SU-DHL-6 (cell line): ENCODE measurements at regions not wholly inside any gene's neighbourhood (a gene's known extent, or its start where the extent isn't known, plus 50 kb on each side); places are given as distances from the start of the nearest gene placed in this dataset.
"Not testable (repeated sequence)": the region's sequence is repeated elsewhere in the genome, so short reads cannot be mapped to it uniquely, and the experiment has no call there.

Experiments used
- H2AFZ ChIP-seq: fragments of 200-600 bp; sonication (generic); 2 replicates; pipeline ENCODE4 v1.6.1; 2014; ENCODE audit warnings: low read depth, mild to moderate bottlenecking, moderate library complexity, mixed read lengths, antibody characterized with exemption, low read length; ENCODE audit not compliant: severe bottlenecking
- H3F3A ChIP-seq: fragments of 200-600 bp; shearing (Covaris generic); 2 replicates; pipeline ENCODE4 v1.6.0; 2016; ENCODE audit warnings: antibody characterized with exemption, mild to moderate bottlenecking; ENCODE audit not compliant: insufficient read depth
- H3K27ac ChIP-seq: fragments of 200-600 bp; sonication (generic); 2 replicates; pipeline ENCODE4 v1.5.1; 2016; ENCODE audit warnings: low read depth, mild to moderate bottlenecking, low read length, moderate library complexity, mixed read lengths
- H3K27me3 ChIP-seq: fragments of 200-600 bp; sonication (generic), shearing (Covaris generic); 2 replicates; pipeline ENCODE4 v1.6.0; 2014; ENCODE audit warnings: mild to moderate bottlenecking, low read length
- H3K36me3 ChIP-seq: fragments of 200-600 bp; sonication (generic); 2 replicates; pipeline ENCODE4 v1.6.1; 2014; ENCODE audit warnings: mild to moderate bottlenecking, low read length, mixed read lengths
- H3K4me2 ChIP-seq: fragments of 300-600, 200-600 bp; shearing (Covaris generic), sonication (generic); 2 replicates; pipeline ENCODE4 v1.6.0; 2014; ENCODE audit warnings: low read length, low read depth, mild to moderate bottlenecking; ENCODE audit not compliant: poor library complexity, severe bottlenecking
- H3K4me3 ChIP-seq: fragments of 200-600 bp; sonication (generic); 2 replicates; pipeline ENCODE4 v1.5.1; 2014; ENCODE audit warnings: antibody characterized with exemption, low read length, mild to moderate bottlenecking, mixed read lengths; ENCODE audit not compliant: insufficient read depth, poor library complexity, severe bottlenecking
- H3K79me2 ChIP-seq: fragments of 200-600 bp; sonication (generic); 2 replicates; pipeline ENCODE4 v1.6.1; 2014; ENCODE audit warnings: mild to moderate bottlenecking, low read length, moderate library complexity; ENCODE audit not compliant: insufficient read depth
- H3K9ac ChIP-seq: fragments of 200-600 bp; sonication (generic); 2 replicates; pipeline ENCODE4 v1.7.0; 2014; ENCODE audit warnings: mild to moderate bottlenecking, low read length
- H3K9me2 ChIP-seq: fragments of 200-600 bp; sonication (generic); replicated peaks from 2 replicates; pipeline ENCODE4 v1.6.1; 2014; ENCODE audit warnings: low read length; ENCODE audit not compliant: insufficient read depth
- H3K9me3 ChIP-seq: fragments of 200-600 bp; sonication (generic); 2 replicates; pipeline ENCODE4 v1.6.1; 2014; ENCODE audit warnings: low read length, mixed read lengths; ENCODE audit not compliant: insufficient read depth
- H4K20me1 ChIP-seq: fragments of 200-600 bp; sonication (generic); 2 replicates; pipeline ENCODE4 v1.6.1; 2014; ENCODE audit warnings: low read depth, mild to moderate bottlenecking, antibody characterized with exemption, low read length, moderate library complexity, mixed read lengths
- CTCF ChIP-seq: fragments of 200-600 bp; sonication (generic); IDR thresholded peaks from one replicate; pipeline ENCODE4 v1.5.1; 2017; ENCODE audit warnings: antibody characterized with exemption, mild to moderate bottlenecking, low read length, moderate library complexity; ENCODE audit not compliant: insufficient read depth, poor library complexity, severe bottlenecking
- EZH2phosphoT487 ChIP-seq: fragments of 200-600 bp; sonication (generic), shearing (Covaris generic); conservative IDR thresholded peaks from 2 replicates; pipeline ENCODE4 v1.6.1; 2018; ENCODE audit warnings: mild to moderate bottlenecking, antibody characterized with exemption, low read length, moderate library complexity, mixed read lengths

DNA sequence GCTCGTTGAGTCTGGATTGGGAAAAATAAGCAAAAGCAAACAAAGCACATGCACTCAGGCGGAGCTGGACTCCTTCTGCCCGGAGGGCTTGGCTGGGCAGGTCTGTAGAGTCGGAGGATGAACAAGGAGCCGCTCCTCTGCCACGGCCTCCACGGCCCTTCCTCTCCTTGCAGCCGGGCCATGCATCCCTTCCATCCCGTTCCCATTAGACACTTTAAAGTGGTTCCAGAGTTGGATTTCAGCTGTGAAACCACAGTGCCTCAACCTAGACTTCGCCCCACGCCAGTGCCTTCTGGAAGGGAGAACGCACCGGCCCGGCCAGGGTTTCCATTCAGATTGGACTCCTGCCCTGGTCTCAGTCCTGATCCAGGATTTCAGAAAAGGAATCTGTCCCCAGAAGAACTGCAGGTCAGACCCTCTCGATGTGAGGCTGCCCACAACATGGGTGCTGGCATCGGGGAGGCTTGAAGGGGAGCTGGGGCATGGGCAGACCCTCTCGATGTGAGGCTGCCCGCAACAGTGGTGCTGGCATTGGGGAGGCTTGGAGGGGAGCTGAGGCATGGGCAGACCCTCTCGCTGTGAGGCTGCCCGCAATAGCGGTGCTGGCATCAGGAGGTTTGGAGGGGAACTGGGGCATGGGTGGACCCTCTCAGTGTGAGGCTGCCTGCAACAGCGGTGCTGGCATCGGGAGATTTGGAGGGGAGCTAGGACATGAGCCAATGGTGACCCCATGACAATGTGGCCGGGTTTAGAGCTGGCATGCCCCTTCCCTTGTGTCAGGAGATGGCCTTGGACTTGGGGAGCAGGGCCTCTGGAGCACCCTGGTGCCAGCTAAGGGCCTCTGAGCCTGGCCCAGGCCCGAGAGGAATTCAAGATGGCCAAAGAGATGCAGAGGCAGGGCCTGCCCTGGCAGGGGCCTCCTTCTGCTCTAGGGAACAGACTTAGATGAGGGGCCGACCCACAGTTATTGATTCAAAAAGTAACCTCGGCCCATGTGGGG lies 304.5 kb downstream of the NDUFA10 start:
- no peaks in the 10 kb centered on the region for H3K79me2 ChIP-seq
- no peak overlapping the region for H2AFZ ChIP-seq
- no peak overlapping the region for H3K4me3 ChIP-seq
- TF ChIP-seq EZH2phosphoT487 (no peak), CTCF (no peak)
- no peaks in the 10 kb centered on the region for H3K9me2 ChIP-seq
- no peak overlapping the region for H3K9ac ChIP-seq
- H4K20me1 ChIP-seq = no peaks in the 10 kb centered on the region
- H3K9me3 ChIP-seq = no peaks in the 10 kb centered on the region
- H3K4me2 ChIP-seq = no peak overlapping the region
- H3F3A ChIP-seq = no peaks in the 10 kb centered on the region
- H3K27ac ChIP-seq = no peak overlapping the region
- H3K36me3 ChIP-seq = no peaks in the 10 kb centered on the region
- H3K27me3 ChIP-seq = no peaks in the 10 kb centered on the region

GRCh38 chr2:239719791-239720360 lies 305.3 kb downstream of the NDUFA10 start:
- Histone ChIP-seq H3K79me2 (no peaks in the 10 kb centered on the region), H3K27ac (no peak overlapping the region), H2AFZ (no peak overlapping the region), H3K4me2 (no peak overlapping the region), H3K27me3 (no peaks in the 10 kb centered on the region), H3K9me2 (no peaks in the 10 kb centered on the region), H3K9me3 (no peaks in the 10 kb centered on the region), H3F3A (no peaks in the 10 kb centered on the region), H3K4me3 (no peak overlapping the region), H3K36me3 (no peaks in the 10 kb centered on the region), H3K9ac (no peak overlapping the region), H4K20me1 (no peaks in the 10 kb centered on the region)
- TF ChIP-seq CTCF (no peak), EZH2phosphoT487 (no peak)

DNA sequence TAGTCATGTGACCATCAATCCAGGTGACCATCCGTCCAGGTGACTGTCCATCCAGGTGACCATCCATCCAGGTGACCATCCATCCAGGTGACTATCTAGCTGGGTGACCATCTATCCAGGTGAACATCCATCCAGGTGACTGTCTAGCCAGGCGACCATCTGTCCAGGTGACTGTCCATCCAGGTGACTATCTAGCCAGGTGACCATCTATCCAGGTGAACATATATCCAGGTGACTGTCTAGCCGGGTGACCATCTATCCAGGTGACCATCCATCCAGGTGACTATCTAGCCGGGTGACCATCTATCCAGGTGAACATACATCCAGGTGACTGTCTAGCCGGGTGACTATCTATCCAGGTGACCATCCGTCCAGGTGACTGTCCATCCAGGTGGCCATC lies 306.2 kb downstream of the NDUFA10 start:
- not testable (repeated sequence) for H4K20me1 ChIP-seq, H3K27ac ChIP-seq, H3K9ac ChIP-seq, H3K4me2 ChIP-seq, H3K36me3 ChIP-seq, H3K27me3 ChIP-seq, H3K4me3 ChIP-seq, H3K79me2 ChIP-seq, H3K9me2 ChIP-seq, H2AFZ ChIP-seq, H3K9me3 ChIP-seq, H3F3A ChIP-seq

DNA sequence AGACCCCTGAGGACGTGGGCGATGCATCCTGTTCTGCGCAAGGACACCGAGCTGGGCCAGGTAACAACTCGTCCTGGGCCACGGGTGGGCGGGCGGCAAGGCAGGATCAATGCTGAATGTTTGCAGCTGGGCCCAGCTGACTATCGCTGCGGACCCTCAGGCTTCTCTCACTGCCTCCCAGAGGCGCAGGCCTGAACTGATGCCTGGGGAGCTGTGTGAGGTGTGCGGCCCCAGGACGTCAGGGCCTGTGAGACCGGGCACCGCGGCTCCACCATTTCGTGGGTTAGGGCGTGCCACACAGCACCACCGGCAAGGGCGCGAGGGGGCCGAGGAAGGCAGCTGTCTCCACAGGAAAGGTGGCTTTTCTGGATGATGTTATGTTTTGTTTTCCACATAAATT lies 307.4 kb downstream of the NDUFA10 start:
- no peaks in the 10 kb centered on the region for H3K36me3 ChIP-seq
- H3K27me3 ChIP-seq = no peaks in the 10 kb centered on the region
- H3K4me2 ChIP-seq = no peak overlapping the region
- TF ChIP-seq EZH2phosphoT487 (no peak), CTCF (no peak)
- H3K27ac ChIP-seq = no peak overlapping the region
- no peaks in the 10 kb centered on the region for H3F3A ChIP-seq
- no peaks in the 10 kb centered on the region for H3K9me2 ChIP-seq
- H3K4me3 ChIP-seq = no peak overlapping the region
- H3K9me3 ChIP-seq = no peaks in the 10 kb centered on the region
- H4K20me1 ChIP-seq = no peaks in the 10 kb centered on the region
- H3K79me2 ChIP-seq = no peaks in the 10 kb centered on the region
- no peak overlapping the region for H3K9ac ChIP-seq
- H2AFZ ChIP-seq = no peak overlapping the region
